NCI-H146 (cell line): ENCODE measurements at regions not wholly inside any gene's neighbourhood (a gene's known extent, or its start where the extent isn't known, plus 50 kb on each side); places are given as distances from the start of the nearest gene placed in this dataset.

ENCODE experiments used
- DNase-seq: peaks from one replicate; lab custom pipeline; 2025; lab: John Stamatoyannopoulos, UW

DNA sequence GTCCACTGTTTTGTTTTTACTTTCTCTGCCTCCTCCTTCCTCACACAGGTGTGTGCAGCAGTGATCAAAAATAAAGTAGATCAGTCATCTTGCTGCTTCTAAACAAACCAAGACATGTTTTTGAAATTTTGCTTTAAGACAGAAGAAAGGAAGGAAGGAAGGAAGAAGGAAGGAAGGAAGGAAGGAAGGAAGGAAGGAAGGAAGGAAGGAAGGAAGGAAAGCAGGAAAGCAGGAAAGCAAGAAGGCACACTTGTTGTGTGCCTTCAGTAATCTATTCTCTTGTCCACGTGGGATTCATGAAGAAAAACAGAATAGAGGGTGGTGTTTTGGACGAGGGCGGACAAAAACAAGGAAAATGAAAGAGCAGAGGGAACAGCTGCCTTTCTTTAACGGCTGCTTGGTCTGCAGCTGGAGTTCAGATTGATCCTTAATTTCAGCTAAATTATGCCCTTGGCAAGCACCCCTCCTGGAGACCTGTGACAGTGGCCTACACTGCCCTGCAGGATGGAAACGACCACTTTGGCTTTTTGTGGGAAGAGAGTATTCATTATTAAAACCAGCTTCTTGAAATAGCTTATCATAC lies 188.5 kb upstream of the IRX3 start:
- DNase-seq, result no peak

DNA sequence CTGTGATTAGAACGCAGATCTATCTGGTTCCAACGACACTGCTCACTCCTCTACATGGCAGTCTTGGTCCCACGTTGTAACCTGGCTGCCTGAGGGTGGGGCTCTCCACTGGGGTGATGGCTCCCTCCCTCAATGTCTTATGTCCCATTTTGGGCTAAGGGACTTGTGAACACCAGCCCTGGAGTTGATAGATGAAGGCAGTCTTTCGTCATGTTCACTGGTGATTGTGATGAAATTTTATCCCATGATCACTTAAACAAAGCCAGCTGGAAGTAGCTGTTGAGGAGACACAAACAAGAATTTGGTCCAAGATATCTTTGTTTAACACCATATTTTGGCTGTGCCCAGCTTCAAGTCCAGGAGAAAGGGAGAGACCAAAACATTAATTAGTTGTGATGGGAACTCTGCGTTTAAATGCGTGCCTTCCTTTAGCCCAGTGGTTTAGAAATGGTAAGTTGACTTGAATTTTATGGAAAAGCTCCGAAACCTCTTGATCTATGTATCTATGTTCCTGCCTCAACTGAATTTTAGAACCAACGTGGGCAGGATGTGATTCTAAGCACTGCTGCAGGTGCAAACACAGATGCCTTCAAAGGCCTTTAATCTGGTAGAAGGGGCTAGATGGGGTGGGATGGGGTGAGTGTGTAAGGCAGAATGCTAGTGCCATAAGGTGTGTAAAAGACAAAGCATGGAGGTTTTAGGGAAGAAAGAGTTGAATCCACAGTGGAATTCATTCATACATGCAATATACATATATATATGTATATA lies 186.8 kb upstream of the IRX3 start:
- no peak for DNase-seq

DNA sequence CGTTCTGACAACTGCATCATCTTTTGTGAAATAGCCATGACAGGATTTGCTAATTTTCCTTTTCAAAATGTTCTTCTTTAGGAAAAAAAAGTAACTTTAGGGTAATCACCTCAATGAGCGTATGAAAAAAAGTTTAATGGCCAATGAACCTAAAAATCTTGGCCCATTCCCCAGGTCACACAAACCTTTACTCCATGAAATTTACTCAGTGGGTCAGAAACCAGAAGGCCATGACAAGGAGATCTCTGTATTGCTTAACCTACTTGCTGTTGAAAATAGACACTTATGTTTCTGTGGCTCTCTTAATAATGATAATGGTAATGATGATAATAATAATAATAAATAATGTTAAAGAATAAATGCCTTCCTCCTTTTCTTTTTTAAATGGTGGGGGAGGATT lies 180.8 kb upstream of the IRX3 start:
- no peak for DNase-seq

- DNase-seq, result peak; percentile 77
Measured at GRCh38 chr16:54466233-54466632, 179.6 kb upstream of the IRX3 start.

- DNase-seq, result no peak
Measured at GRCh38 chr16:54465063-54465462, 178.5 kb upstream of the IRX3 start.

- DNase-seq, result no peak
Measured at GRCh38 chr16:54462771-54463170, 176.2 kb upstream of the IRX3 start.

GRCh38 chr16:54462151-54462651 lies 175.6 kb upstream of the IRX3 start:
- DNase-seq, result no peak

GRCh38 chr16:54460263-54460860 lies 173.8 kb upstream of the IRX3 start:
- DNase-seq, result no peak

- DNase-seq, result no peak
Measured at GRCh38 chr16:54459509-54460262, 173.1 kb upstream of the IRX3 start.

GRCh38 chr16:54458923-54459322 lies 172.3 kb upstream of the IRX3 start:
- no peak for DNase-seq

DNA sequence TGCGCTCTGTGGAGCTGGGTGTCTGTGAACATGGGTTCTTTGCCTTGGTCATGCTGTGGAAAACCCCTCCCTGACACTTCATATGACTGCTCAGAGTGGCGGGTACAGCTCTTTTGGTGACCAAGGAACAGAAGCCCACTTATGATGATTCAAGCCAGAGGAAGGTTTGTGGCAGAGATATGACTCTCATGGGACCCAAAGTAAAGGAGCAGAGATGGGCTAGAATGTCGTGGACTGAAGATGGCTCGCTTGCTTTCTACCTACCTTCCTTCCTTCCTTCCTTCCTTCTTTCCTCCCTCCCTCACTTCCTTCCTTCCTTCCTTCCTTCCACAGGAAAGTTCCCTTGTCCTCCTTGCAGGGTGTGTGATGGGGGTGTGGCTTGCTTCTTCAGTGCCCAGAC lies 169.7 kb upstream of the IRX3 start:
- DNase-seq, result no peak

DNA sequence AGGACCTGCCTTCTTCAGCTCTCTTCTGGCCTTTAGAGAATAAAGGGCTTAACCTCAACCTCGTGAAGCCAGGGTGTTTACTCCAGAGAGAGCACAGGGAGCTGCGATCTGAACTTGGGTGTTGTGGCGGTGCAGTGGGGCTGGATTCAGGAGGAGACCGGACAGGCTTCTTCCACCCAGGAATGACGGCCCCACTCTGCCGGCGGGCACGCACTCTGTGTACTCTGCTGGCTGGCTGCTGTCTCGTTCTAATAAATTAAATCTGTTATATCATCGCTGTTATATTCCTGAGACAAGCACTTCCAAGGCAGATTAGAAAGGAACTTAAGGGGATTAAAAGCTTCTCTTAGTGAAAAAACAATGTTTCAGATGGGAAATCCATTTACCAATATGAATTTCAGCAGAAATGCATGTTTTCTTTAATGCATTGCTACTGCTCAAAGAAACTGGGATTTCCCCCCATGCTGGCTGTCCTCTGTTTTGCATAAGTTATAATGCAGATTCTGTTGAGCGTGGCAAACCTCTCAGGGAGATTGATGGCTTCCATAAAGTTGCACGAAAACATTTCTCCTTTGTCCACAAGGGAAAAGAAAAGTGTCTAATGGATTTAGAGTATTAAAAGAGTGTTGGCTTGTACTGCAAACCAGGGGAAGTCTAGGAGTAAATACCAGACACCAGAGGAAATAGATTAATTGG lies 168.6 kb upstream of the IRX3 start:
- DNase-seq, result no peak

- DNase-seq, result no peak
Measured at GRCh38 chr16:54454616-54455015, 168.0 kb upstream of the IRX3 start.

DNA sequence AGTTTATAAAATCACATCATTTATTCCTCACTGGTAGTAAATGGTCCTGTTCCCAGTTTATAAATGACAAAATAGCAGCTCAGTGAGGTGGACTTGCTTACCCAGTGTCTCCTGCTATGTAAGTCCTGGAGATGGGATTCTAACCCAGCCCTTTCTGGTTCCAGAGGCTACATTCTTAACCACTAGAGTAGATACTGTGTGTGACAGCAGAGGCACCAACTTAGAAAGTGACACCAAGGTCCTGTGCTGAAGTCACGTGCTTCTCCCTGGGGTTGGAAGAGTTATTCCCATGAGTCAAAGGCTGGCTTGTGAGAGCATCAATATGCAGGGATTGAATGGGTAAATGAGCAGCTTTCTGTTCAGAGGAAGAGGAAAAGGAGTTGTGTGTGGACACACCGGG lies 167.3 kb upstream of the IRX3 start:
- no peak for DNase-seq

GRCh38 chr16:54447576-54448440 lies 161.2 kb upstream of the IRX3 start:
- no peak for DNase-seq

GRCh38 chr16:54446639-54447038 lies 160.1 kb upstream of the IRX3 start:
- DNase-seq, result no peak

- DNase-seq, result no peak
Measured at GRCh38 chr16:54444851-54445458, 158.4 kb upstream of the IRX3 start.

GRCh38 chr16:54443839-54444238 lies 157.3 kb upstream of the IRX3 start:
- DNase-seq, result no peak

DNA sequence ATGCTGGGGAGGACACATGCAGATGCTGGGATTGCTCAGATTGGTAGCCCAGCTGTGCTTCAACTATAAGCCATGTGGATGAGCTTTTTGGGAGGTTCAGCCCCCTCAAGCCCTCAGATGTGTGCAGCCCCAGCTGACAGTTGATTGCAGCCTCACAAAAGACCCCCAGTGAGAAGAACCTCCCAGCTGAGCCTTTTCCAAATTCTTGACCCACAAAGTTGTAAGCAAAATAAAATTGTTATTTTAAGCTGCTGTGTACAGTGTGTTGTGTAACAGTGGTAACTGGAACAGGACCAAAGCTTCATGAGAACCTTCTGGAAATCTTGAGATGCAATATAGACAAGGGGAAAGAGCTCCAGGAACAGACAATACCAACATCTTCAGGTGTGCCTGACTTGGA lies 156.8 kb upstream of the IRX3 start:
- DNase-seq, result no peak

DNA sequence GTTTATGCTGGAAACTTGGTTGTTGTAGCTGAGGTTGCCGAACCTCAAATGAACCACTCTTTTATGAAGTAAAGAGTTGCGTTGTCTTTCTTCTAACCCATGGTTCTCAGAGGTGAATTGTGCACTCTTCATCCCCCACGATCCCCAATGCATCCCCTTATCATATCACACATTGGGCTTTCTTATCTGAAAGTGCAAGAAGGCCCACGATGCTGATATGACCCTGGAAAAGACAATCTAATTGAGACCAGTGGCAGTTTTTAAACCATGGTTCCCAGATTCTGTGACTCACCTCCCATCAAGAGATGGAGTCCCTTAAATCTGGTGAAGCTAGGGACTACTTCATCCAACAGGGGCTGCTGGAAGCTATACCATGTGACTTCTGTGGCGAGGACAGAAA lies 156.3 kb upstream of the IRX3 start:
- DNase-seq, result no peak

DNA sequence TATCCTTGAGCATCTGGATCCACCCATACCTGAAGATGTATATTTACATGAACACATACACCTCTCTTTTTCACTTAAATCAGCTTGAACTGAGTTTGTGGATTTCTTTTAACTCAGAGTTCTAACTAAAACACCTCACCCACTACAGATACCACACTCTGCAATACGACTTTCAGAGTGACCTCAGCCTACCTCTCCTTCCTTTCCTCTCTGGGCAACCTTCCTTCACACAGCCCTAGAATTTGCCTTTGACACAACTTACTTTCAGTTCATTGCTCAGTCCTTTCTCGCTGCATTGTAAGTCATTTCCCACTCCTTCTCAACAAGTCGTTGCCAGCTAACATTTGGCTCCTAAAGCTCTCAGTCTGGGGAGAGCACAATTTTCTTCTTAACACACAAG lies 151.9 kb upstream of the IRX3 start:
- no peak for DNase-seq
